ENCODE measurements at regions not wholly inside any gene's neighbourhood (a gene's known extent, or its start where the extent isn't known, plus 50 kb on each side); places are given as distances from the start of the nearest gene placed in this dataset.
"Not testable (repeated sequence)": the region's sequence is repeated elsewhere in the genome, so short reads cannot be mapped to it uniquely, and the experiment has no call there.

DNA sequence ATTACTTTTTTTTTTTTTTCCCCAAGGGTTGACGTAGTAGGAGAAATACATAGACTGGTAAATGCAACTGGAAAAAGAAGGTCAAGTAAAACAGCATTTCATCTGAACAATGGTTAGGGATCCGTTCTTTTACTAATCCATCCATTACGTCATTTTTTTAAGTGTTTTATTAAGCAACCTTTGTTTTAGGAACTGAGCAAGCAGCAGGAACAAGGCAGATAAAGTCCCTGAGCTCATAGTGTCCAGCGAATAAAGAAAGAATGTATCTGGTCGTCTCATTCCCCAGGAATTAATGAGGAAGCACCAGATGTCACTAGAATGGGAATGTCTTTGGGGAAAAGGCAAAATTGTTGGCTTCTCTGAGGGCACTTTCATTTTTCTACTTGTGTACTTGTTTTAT lies 842.4 kb downstream of the TDRD15 start:
- DNase-seq (ENCODE audit: low read depth) = no peak

DNA sequence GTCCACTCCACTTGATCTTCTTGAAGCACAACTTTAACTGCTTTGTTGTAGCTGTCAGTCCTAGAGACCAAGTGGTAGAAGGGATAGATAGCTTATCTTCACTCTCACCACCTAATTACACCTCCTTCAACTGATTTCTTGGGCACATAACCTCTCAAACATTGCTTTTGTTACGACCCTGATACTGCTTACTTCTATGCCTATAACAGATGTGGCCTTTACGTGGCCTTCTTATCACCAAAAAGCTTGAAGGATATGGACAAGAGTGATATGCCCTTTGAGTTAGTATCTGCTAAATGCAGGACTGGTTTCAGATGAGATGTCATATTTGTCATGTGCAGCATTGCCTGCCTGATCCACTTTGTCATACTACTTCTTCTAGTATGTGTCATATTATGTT lies 847.2 kb downstream of the TDRD15 start:
- no peak for DNase-seq (ENCODE audit: low read depth)

DNA sequence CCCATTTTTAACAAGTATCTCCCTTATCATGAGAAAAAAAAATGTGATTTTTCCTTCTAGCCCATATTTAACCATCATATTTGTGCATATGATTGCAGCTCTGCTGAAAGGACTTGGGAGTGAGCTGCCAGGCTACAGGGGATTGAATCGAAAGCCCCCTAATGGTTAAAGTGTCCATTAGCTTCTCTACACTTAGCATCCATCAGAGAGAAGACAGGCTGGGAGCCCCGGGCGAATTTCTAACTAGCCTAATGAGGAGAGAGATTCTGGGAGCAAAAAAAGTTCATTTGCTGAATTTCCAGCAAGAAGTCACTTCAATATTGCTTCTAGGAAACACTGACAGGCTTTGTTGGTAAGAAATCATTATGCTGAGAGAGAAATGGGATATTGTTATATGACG lies 848.8 kb downstream of the TDRD15 start:
- DNase-seq (ENCODE audit: low read depth) = no peak

DNA sequence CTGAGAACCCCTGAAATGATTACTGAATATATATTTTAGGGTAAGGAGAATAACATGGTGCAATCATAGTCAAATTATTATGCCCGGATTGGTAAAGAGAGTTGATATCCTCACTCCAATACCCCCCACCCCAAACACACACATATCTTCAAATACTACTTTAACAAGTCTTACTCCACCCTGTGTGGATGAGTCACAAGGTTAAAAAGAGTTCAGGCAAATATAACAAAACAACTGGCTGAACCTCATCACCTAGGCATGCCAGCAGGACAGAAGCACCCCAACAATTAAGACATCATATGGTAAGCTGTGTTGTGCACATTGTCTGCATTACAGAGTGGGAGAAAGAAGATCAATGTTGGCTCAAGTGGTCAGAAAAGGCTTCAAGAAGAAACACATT lies 857.4 kb downstream of the TDRD15 start:
- DNase-seq (ENCODE audit: low read depth) = no peak

DNA sequence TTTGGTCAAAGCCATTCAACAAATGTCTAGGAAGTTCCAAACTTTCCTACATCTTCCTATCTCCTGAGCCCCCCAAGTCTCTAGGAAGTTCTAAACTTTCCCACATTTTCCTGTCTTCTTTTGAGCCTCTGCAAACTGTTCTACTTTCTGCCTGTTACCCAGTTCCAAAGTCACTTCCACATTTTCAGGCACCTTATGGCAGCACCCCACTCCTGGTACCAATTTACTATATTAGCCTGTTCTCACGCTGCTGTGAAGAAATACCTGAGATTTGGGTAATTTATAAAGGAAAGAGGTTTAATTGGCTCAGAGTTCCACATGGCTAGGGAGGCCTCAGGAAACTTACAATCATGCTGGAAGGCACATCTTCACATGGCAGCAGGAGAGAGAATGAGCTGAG lies 869.2 kb downstream of the TDRD15 start:
- no peak for DNase-seq (ENCODE audit: low read depth)

DNA sequence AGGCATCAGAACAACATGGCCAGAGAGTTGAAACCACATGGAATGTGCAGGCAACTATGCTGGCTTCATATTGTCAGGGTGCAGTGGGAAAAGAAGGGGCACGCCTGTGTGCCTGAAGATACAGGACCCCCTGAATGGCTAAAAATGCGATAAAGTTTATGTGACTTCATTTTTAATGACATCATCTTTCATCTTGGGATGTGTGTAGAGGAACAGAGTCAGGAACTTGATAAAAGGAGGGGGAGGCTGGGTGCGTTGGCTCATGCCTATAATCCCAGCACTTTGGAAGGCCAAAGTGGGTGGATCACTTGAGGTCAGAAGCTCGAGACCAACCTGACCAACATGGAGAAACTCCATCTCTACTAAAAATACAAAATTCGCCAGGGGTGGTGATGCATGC lies 872.6 kb downstream of the TDRD15 start:
- DNase-seq (ENCODE audit: low read depth) = no peak

DNA sequence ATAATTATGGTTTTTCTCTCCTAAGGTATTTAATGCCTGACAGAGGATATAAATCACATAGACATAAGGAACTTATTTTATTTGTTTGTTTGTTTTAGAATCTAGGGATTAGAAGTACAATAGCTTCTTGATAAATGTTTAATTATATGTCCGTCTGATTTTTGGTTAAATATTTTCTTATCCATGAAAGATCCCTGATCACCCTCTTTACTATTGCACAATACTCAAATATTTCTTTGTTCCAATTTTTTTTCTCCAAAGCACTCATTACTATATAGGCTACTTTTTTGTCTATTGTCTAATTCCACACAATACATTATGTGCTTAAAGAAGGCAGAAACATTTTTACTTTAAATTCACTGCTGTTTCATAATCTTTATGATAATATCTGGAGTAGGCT lies 875.8 kb downstream of the TDRD15 start:
- no peak for DNase-seq (ENCODE audit: low read depth)

DNA sequence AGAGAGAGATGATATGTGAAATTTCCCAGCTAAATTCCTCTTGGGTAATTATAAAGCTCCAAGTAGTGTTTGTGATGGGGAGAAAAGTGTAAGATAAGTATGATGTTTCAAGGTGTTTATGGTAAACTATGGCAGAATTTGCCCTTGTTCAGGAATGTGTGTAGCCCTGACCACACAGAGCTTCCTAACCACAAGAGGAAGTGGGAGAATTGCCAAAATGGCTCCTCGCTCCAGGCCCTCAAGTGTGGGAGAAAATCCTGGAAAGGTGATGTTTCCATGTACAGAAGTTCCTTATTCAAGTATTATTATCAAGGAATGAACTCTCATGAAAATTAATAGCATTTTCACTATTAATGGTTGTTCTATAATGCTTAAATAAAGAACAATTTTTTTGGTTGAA lies 878.3 kb downstream of the TDRD15 start:
- no peak for DNase-seq (ENCODE audit: low read depth)

DNA sequence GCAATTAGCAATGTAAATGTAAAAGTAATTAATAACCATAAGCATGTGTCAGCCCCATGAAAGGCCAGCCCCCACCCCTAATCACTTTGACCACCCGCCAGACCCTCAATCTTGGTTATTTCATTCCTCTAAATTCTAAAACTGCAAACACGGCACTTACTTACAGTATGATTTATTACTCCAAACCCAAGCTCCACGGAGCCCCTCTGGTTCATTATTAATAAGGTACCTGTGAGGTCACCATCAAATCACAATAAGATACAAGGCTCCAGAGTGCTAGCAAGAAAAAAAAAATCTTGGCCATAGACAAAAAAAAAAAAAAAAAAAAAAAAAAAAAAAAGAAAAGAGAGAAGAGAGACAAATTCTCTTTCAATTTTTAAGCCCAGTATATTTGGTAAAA lies 879.5 kb downstream of the TDRD15 start:
- DNase-seq (ENCODE audit: low read depth) = no peak

DNA sequence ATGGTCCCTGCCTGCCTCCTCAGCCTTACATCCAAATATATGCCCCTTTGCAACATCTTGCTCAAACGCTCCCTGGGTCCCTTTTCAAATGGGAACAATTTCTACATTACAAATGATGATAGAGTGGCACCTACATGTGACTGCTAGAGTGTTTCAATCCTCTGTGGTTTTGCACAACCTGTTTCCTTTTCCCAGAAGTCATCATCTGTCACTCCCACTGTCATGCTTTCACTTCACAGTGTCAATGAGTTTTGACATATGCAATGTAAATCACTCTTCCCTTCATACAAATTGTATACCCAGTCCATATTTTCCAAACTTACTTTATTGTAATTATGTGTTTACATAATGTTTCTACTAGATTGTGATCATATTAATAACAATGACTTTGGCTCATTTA lies 887.3 kb downstream of the TDRD15 start:
- no peak for DNase-seq (ENCODE audit: low read depth)

DNA sequence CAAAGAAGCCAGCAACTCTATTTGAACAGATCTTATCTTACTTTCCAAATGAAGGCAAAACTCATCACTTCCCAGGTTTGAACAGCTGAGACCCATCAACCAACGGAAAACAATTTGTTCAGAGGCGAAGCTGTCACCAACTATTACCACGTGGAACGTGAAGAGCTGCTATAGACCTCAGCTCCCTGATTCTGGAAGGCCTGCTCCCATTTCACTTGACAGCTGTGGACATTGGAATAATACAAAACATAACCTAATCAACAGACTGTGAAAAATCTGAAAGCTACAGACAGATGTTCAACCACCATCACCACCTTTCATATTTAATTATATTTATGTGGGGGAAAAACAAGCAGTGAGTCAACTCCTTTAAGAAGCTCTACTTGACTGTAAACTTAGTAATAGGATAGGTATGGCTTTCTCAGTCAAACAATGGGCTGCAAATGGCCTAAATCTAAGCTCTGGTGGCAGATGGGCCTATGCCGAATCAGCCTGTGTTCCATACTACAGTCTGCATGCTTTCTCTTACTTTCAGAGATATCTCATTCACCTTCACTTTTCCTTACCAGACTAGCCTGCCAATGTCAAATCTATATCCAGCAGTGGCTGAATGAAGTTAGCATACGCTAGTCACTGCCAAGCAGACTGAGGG lies 896.4 kb downstream of the TDRD15 start:
- no peak for DNase-seq (ENCODE audit: low read depth)

DNA sequence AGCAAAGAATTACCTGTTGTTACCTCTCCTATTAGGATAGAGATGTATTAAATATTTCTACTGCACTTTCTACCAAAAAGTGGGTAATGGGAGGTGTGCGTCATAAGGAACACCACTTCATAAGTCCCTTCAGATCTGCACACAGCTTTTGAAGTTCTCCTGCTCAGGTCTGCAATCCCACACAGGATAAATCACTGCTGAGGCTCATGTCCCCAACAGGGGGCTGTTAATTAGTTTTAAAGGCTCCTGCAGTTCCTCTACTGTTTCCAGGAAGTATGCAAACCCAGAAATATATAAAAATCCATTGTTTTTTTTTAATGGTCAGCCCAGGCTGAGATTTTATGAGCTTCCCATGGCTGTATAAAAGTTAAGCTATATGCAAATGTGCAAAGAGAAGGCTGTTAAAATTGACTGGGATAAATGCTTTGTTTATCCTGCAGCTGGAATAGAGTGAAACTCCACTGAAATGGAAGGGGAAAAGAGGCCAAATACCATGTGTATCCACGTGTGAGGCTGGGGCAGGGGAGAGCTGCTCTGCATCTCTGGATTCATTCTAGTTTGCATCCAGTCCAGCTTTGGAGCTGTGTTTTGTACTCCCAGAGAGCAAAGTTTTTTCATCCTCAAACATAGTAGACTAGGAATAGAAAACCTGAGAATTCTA lies 903.7 kb downstream of the TDRD15 start:
- DNase-seq (ENCODE audit: low read depth) = no peak

DNA sequence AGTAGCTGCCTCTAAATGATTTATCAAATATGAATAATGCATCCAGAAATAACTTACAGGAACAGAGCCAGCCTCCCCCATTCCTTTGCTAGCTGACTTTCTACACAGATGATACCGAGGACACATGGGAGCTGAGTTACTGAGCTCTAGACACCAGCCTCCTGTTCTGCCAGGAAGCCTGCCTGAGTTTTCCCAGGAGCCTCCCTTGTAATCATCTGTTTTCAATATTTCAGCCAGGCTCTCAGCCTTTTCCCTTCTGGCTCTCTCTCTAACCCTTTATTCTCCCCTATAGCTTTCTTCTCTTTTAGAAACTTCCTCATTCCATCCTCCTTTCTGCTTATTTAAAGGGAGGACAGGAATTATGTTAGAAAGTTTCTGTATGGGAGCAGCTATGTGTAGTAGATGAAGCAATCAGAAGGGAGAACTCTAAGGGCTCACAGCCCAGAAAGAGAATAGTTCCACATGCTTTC lies 911.6 kb downstream of the TDRD15 start:
- no peak for DNase-seq (ENCODE audit: low read depth)

DNA sequence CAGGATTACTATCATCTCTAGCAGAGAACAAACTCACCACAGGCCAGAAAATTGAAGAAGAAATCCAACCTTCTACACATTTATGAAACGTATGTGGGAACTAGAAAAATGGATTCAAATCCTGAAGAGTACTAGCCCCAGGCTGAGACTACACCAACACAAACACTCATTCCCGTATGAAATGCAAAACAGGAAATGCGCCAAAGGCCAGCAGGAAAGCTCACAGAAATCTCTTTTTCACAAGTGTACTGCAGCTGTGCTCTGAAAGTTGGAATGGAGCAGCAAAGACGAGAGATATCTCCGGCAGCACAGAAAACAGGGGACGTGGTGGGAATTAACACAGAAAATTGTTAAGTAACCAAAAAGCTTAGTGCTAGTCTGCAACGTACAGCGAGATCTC lies 913.5 kb downstream of the TDRD15 start:
- DNase-seq (ENCODE audit: low read depth) = no peak

DNA sequence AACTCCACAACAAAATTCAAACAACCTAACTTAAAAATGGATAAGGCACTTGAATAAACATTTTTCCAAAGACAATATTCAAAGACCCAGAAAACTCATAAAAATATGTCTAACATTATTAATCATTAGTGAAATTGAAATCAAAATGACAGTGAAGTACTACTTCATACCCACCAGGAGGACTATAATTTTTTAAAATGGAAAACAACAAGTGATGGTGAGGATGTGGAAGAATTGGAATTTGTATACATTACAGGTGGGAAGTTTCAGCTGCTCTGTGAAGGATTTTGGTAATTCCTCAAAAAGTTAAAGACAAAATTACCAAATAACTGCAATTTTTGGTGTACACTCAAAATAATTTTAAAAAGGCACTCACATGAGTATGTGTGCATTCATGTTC lies 920.0 kb downstream of the TDRD15 start:
- DNase-seq (ENCODE audit: low read depth) = no peak

DNA sequence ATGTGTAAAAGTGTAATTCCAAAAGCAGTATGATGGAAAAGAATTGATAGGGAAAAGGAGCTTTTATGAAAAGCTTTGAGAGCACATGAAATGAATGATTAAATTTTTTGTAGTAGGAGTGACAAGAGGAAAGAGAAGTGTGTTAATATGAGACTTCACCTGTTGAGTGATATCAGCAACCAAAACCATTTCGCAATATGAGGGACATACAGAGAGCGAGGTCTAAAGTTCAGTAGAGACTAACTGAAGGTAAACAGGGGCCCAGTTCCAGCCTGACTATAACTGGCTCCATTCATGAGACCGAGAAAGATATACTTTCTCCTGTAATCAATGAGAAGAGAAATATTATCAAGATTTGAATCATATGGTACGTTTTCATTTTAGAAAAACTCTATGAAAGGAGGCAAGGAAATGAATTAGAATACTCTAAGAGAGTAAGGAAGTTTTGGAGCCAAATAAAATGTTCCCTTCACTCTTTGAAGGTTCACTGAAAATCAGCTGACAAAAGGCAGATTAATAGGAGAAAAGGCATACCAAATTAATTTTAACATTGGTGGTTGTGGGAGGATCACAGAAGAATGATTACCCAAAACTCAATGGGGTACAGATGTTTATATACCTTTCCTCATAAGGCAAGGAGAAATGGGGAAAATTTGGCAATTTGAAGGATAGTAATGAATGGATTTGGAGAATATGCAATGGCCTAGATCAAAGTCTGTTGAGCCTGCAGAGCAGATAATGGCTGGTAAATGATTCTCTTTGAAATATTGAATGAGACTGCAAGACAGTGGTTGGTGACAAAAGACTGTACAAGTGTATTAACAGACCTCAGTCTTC lies 932.2 kb downstream of the TDRD15 start:
- no peak for DNase-seq (ENCODE audit: low read depth)

DNA sequence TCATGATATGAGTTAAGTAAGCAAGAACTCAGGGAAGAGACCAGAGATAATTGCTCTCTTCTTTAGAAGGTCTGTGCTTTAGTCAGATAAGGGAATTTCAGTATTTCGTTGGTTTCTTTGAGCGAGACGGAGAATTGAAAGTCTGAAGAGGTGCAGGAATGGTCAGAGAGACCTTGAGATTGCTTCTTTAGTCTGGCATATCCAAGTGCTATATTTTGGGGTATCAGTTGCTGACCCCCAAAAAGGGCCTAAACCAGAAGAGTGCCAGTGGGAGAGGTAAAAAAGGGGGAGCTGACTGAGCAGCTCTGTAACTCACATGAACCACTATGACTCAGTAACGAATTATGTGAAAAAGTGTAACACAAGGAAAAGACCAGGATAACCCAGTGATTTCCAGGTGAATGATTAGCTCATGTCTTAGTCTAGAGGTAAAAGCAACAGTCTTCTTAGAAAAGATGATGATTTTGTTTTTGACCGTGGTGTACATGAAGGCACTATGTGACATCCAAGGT lies 932.9 kb downstream of the TDRD15 start:
- no peak for DNase-seq (ENCODE audit: low read depth)

DNA sequence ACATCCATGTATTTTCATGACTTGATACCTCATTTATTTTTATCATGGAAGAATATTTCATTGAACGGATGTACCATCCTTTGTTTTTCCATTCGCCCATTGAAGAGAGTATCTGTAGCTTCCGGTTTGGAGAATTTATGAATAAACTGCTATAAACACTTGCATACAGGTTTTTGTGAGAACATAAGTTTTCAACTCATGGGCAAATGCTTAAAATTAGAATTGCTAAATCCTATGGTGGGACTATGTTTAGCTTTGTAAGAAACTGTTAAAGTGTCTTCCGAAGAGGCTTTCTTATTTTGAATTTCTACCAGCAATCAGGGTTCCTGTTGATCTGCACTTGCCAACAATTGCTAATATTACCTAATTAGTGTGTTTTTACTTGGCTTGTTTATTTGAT lies 938.9 kb downstream of the TDRD15 start:
- DNase-seq (ENCODE audit: low read depth) = no peak

DNA sequence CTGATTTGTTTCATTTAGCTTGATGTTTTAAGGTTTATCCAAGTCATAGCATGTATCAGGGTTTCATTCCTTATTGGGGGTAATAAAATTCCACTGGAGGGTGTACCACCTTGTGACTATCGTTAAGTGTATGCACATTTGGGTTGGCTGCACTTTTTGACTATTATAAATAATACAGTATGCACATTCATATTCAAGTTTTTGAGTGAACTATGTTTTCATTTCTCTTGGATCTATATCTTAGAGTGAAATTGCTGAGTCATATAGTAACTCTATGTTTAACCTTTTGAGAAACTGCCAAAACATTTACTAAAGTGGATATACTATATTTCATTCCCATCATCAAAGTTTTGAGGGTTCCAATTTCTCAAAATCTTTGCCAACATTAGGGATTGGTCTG lies 952.7 kb downstream of the TDRD15 start:
- no peak for DNase-seq (ENCODE audit: low read depth)

DNA sequence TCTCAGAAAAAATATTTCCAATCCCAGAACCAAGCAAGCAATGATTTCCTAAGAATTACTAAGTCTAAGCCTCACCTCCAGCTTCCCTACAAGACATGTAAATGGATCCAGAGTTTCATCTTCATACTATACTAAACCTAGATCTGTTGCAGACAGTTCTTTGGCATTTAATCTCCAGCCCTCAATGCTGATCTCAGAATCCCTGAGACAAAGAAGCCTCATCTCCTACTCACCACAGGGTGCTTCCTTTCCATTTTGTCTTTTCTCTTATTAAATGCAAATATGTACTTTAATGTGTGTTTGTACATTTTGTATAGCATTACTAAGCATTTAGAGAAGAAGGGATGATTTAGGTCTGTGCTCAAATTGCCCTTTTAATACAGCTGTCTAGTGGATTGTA lies 954.9 kb downstream of the TDRD15 start:
- no peak for DNase-seq (ENCODE audit: low read depth)

DNA sequence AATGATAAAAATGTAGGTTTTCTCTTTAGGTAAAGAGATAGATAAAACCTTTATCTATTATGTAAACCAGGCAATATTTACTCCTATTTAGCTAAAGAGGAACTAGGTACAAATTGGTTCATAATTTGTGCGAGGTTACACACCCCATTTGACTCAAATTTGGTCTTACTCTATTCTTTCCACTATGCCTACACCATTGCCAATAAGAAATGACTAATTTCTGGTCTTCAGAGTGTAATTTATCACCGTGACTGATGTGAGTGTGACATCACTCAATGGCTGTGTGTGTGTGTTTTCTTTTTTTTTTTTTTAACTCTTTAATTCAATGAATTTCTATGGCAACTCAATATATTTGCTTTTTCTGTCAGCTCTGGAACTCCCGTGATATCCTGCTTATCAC lies 955.8 kb downstream of the TDRD15 start:
- DNase-seq (ENCODE audit: low read depth) = no peak

DNA sequence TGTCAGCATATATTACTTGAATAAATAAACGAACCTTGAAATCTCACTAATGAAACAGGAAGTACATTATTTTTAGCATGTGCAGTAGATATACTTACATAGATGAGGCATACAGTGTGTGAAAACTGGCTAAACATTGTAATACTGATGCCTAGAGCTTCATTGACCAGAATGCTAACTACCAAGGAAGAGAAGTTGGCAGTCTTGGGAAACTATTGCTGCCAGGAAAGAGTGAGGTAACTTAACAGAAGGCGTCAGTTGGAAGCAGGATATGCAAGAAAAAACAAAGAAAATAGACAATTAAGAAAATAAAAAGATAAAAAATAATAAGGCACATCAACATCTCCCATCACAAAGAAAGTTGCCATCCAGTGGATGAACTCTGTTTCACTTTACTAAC lies 963.0 kb downstream of the TDRD15 start:
- DNase-seq (ENCODE audit: low read depth) = no peak

DNA sequence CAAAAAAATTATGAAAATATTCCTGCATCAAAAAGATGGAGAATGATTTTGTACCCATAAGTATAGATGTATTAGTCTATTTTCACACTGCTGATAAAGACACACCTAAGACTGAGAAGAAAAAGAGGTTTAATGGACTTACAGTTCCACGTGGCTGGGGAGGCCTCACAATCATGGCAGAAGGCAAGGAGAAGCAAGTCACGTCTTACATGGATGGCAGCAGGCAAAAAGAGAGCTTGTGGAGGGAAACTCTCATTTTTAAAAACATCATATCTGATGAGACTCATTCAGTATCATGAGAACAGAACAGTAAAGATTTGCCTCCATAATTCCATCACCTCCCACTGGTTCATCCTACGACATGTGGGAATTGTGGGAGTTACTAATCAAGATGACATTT lies 979.8 kb downstream of the TDRD15 start:
- DNase-seq (ENCODE audit: low read depth) = not testable (repeated sequence)
